ENCODE measurements at regions not wholly inside any gene's neighbourhood (a gene's known extent, or its start where the extent isn't known, plus 50 kb on each side); places are given as distances from the start of the nearest gene placed in this dataset.

DNA sequence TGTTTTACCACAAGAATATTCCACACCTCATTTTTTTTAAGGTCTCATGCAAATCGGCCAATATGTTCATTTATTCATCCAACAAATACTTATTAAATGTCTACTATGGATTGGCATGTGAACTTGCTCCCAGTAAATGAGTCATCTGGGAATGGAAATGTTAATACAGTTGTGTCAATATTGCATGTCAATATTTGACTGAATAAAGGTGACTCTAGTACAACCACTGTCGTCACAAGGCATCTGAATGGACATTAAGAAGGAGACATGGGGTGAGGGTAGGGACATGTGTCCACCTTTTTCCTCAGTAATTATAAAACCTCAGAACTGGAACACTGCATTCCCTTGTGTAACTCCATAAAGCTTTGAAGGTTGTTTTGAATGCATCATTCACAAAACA, 365.4 kb downstream of the ADCYAP1 start:
- TF ChIP-seq, protein P1, sequence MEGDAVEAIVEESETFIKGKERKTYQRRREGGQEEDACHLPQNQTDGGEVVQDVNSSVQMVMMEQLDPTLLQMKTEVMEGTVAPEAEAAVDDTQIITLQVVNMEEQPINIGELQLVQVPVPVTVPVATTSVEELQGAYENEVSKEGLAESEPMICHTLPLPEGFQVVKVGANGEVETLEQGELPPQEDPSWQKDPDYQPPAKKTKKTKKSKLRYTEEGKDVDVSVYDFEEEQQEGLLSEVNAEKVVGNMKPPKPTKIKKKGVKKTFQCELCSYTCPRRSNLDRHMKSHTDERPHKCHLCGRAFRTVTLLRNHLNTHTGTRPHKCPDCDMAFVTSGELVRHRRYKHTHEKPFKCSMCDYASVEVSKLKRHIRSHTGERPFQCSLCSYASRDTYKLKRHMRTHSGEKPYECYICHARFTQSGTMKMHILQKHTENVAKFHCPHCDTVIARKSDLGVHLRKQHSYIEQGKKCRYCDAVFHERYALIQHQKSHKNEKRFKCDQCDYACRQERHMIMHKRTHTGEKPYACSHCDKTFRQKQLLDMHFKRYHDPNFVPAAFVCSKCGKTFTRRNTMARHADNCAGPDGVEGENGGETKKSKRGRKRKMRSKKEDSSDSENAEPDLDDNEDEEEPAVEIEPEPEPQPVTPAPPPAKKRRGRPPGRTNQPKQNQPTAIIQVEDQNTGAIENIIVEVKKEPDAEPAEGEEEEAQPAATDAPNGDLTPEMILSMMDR (IDR thresholded peaks at IDR 0.05; ENCODE audit: low read length), result no peak
- TF ChIP-seq EZH2 (optimal IDR thresholded peaks at IDR 0.05; ENCODE audit: low read depth, low read length), result no peak
